SH-SY5Y (cell line): ENCODE measurements at regions not wholly inside any gene's neighbourhood (a gene's known extent, or its start where the extent isn't known, plus 50 kb on each side); places are given as distances from the start of the nearest gene placed in this dataset.
A peak's percentile ranks its signal among the peaks of the same experiment; 100 is the strongest.

ENCODE experiments used
- GATA2 ChIP-seq: IDR thresholded peaks from 2 replicates; pipeline ENCODE4 v1.6.1; 2011; ENCODE audit warnings: mild to moderate bottlenecking, low read depth, low read length
- GATA3 ChIP-seq: IDR thresholded peaks from 2 replicates; pipeline ENCODE4 v1.6.1; 2011; ENCODE audit warnings: low read depth, mild to moderate bottlenecking, low read length, moderate library complexity

GRCh38 chr12:97182769-97183168 lies 275.7 kb downstream of the NEDD1 start:
- TF ChIP-seq GATA3 (no peak), GATA2 (no peak)

- TF ChIP-seq GATA2 (no peak), GATA3 (no peak)
Measured at GRCh38 chr12:97184127-97184773, 277.2 kb downstream of the NEDD1 start.

- TF ChIP-seq GATA2 (no peak), GATA3 (no peak)
Measured at GRCh38 chr12:97185567-97185966, 277.0 kb upstream of the RMST start.

GRCh38 chr12:97194546-97194945 lies 268.1 kb upstream of the RMST start:
- TF ChIP-seq GATA3 (no peak), GATA2 (no peak)

- TF ChIP-seq GATA3 (no peak; the same call in 1 of the 2 replicates), GATA2 (peak; percentile 16; the same call in 1 of the 2 replicates)
Measured at GRCh38 chr12:97200181-97200580, 262.4 kb upstream of the RMST start.

GRCh38 chr12:97203408-97203807 lies 259.2 kb upstream of the RMST start:
- no peak for TF ChIP-seq GATA2
- no peak for TF ChIP-seq GATA3

- TF ChIP-seq GATA2 (no peak), GATA3 (no peak)
Measured at GRCh38 chr12:97209997-97210396, 252.6 kb upstream of the RMST start.

- TF ChIP-seq GATA2 (no peak), GATA3 (no peak)
Measured at GRCh38 chr12:97211416-97211930, 251.1 kb upstream of the RMST start.

GRCh38 chr12:97216848-97217247 lies 245.8 kb upstream of the RMST start:
- TF ChIP-seq GATA3, result no peak
- TF ChIP-seq GATA2, result no peak

- TF ChIP-seq GATA2 (no peak), GATA3 (no peak)
Measured at GRCh38 chr12:97222391-97222790, 240.2 kb upstream of the RMST start.

GRCh38 chr12:97223419-97223818 lies 239.2 kb upstream of the RMST start:
- TF ChIP-seq GATA2 (no peak), GATA3 (no peak)

- no peak for TF ChIP-seq GATA3
- TF ChIP-seq GATA2, result no peak
Measured at GRCh38 chr12:97229004-97229403, 233.6 kb upstream of the RMST start.

- TF ChIP-seq GATA3 (no peak), GATA2 (no peak)
Measured at GRCh38 chr12:97235102-97235501, 227.5 kb upstream of the RMST start.

GRCh38 chr12:97246368-97246767 lies 216.2 kb upstream of the RMST start:
- TF ChIP-seq GATA2, result no peak
- TF ChIP-seq GATA3, result no peak

GRCh38 chr12:97250483-97250882 lies 212.1 kb upstream of the RMST start:
- TF ChIP-seq GATA2, result no peak
- no peak for TF ChIP-seq GATA3
